H9 (cell line): ENCODE measurements at regions not wholly inside any gene's neighbourhood (a gene's known extent, or its start where the extent isn't known, plus 50 kb on each side); places are given as distances from the start of the nearest gene placed in this dataset.

ENCODE experiments used
- DNase-seq: peaks from one replicate; pipeline ENCODE4 v3.0.0-alpha.2; 2017
- H2AFZ ChIP-seq: one replicate; pipeline ENCODE4 v1.6.1; 2013; ENCODE audit warnings: mild to moderate bottlenecking, low read length, control low read depth, moderate library complexity
- H2AK5ac ChIP-seq: 2 replicates; pipeline ENCODE4 v1.6.1; 2013; ENCODE audit warnings: low read length, control low read depth, mixed read lengths; ENCODE audit not compliant: insufficient read length
- H2BK120ac ChIP-seq: one replicate; pipeline ENCODE4 v1.6.1; 2013; ENCODE audit warnings: low read depth, mild to moderate bottlenecking, low read length, control low read depth, inconsistent platforms; ENCODE audit not compliant: poor library complexity, severe bottlenecking
- H2BK12ac ChIP-seq: 2 replicates; pipeline ENCODE4 v1.6.1; 2013; ENCODE audit warnings: low read length, control low read depth, mixed read lengths, low read depth; ENCODE audit not compliant: insufficient read length
- H2BK15ac ChIP-seq: 2 replicates; pipeline ENCODE4 v1.6.1; 2013; ENCODE audit warnings: low read depth, low read length, control low read depth
- H2BK20ac ChIP-seq: one replicate; pipeline ENCODE4 v1.6.1; 2013; ENCODE audit warnings: low read depth, mild to moderate bottlenecking, low read length, control low read depth, inconsistent platforms; ENCODE audit not compliant: poor library complexity, severe bottlenecking
- H2BK5ac ChIP-seq: 2 replicates; pipeline ENCODE4 v1.6.1; 2013; ENCODE audit warnings: low read length, control low read depth, mixed read lengths; ENCODE audit not compliant: insufficient read length
- H3K14ac ChIP-seq: 2 replicates; pipeline ENCODE4 v1.6.1; 2013; ENCODE audit warnings: low read length, control low read depth; ENCODE audit not compliant: insufficient read depth
- H3K18ac ChIP-seq: 2 replicates; pipeline ENCODE4 v1.6.1; 2013; ENCODE audit warnings: low read depth, mild to moderate bottlenecking, mixed read lengths, low read length, control low read depth; ENCODE audit not compliant: insufficient read length
- H3K23ac ChIP-seq: 2 replicates; pipeline ENCODE4 v1.6.1; 2013; ENCODE audit warnings: low read length, control low read depth, mixed read lengths, low read depth; ENCODE audit not compliant: insufficient read length
- H3K23me2 ChIP-seq: 2 replicates; pipeline ENCODE4 v1.6.1; 2013; ENCODE audit warnings: low read depth, mild to moderate bottlenecking, mixed read lengths, low read length, control low read depth; ENCODE audit not compliant: insufficient read length, poor library complexity, severe bottlenecking
- H3K27ac ChIP-seq: 2 replicates; pipeline ENCODE4 v1.5.1; 2013; ENCODE audit warnings: low read length, control low read depth, mixed read lengths, low read depth; ENCODE audit not compliant: insufficient read length
- H3K27me3 ChIP-seq: 2 replicates; pipeline ENCODE4 v1.6.1; 2013; ENCODE audit warnings: low read length, control low read depth, inconsistent platforms; ENCODE audit not compliant: insufficient read depth
- H3K4ac ChIP-seq: 2 replicates; pipeline ENCODE4 v1.6.1; 2013; ENCODE audit warnings: low read depth, mild to moderate bottlenecking, control low read depth, inconsistent platforms, low read length, moderate library complexity
- H3K4me1 ChIP-seq: 2 replicates; pipeline ENCODE4 v1.6.1; 2013; ENCODE audit warnings: low read length, control low read depth, inconsistent platforms; ENCODE audit not compliant: insufficient read depth
- H3K4me2 ChIP-seq: 2 replicates; pipeline ENCODE4 v1.6.1; 2013; ENCODE audit warnings: low read length, control low read depth, mixed read lengths; ENCODE audit not compliant: insufficient read length, insufficient read depth
- H3K56ac ChIP-seq: 2 replicates; pipeline ENCODE4 v1.6.1; 2013; ENCODE audit warnings: low read depth, mild to moderate bottlenecking, mixed read lengths, low read length, control low read depth; ENCODE audit not compliant: insufficient read length
- H3K79me1 ChIP-seq: 2 replicates; pipeline ENCODE4 v1.6.1; 2013; ENCODE audit warnings: low read depth, mild to moderate bottlenecking, moderate library complexity, low read length, control low read depth, inconsistent platforms; ENCODE audit not compliant: insufficient read depth, poor library complexity, severe bottlenecking
- H3K79me2 ChIP-seq: 2 replicates; pipeline ENCODE4 v1.6.1; 2013; ENCODE audit warnings: low read length, control low read depth, inconsistent platforms; ENCODE audit not compliant: insufficient read depth
- H3K9ac ChIP-seq: 2 replicates; pipeline ENCODE4 v1.6.1; 2013; ENCODE audit warnings: low read length, control low read depth, mixed read lengths; ENCODE audit not compliant: insufficient read length; ENCODE audit errors: extremely low read depth
- H3K9me3 ChIP-seq: one replicate; pipeline ENCODE4 v1.6.1; 2013; ENCODE audit warnings: low read depth, low read length, inconsistent platforms; ENCODE audit not compliant: control insufficient read depth
- H3T11ph ChIP-seq: one replicate; pipeline ENCODE4 v1.6.1; 2013; ENCODE audit warnings: mild to moderate bottlenecking, low read length, control low read depth, inconsistent platforms
- H4K20me1 ChIP-seq: one replicate; pipeline ENCODE4 v1.6.1; 2013; ENCODE audit not compliant: control insufficient read depth, insufficient read length, insufficient read depth
- H4K5ac ChIP-seq: 2 replicates; pipeline ENCODE4 v1.6.1; 2013; ENCODE audit warnings: low read depth, mild to moderate bottlenecking, mixed read lengths, low read length, control low read depth; ENCODE audit not compliant: insufficient read length
- H4K8ac ChIP-seq: replicated peaks from 2 replicates; pipeline ENCODE4 v1.6.1; 2013; ENCODE audit warnings: low read length, control low read depth, mixed read lengths, low read depth; ENCODE audit not compliant: insufficient read length
- H4K91ac ChIP-seq: 2 replicates; pipeline ENCODE4 v1.6.1; 2013; ENCODE audit warnings: low read depth, mild to moderate bottlenecking, moderate library complexity, mixed read lengths, low read length, control low read depth; ENCODE audit not compliant: insufficient read length
- H3K27ac Mint-ChIP-seq, 3 experiments: 2 replicates in 2 of 3; 3 replicates in 1 of 3; pipeline ENCODE4 v1.8.0; 2020 to 2021; ENCODE audit warnings: mixed read lengths in 3 of 3, mild to moderate bottlenecking in 1 of 3, moderate library complexity in 1 of 3
- H3K27me3 Mint-ChIP-seq: 2 replicates; pipeline ENCODE4 v1.8.0; 2021; ENCODE audit warnings: low read depth, mild to moderate bottlenecking, moderate library complexity, mixed read lengths
- H3K36me3 Mint-ChIP-seq, 3 experiments: 2 replicates in 2 of 3; 3 replicates in 1 of 3; pipeline ENCODE4 v1.8.0; 2020 to 2021; ENCODE audit warnings: low read depth in 3 of 3, mixed read lengths in 3 of 3; ENCODE audit not compliant: insufficient read depth in 1 of 3
- H3K4me1 Mint-ChIP-seq, 2 experiments: 2 replicates each; pipeline ENCODE4 v1.8.0; 2020; ENCODE audit warnings: mixed read lengths in 2 of 2
- H3K4me3 Mint-ChIP-seq, 2 experiments: 2 replicates in 1 of 2; 3 replicates in 1 of 2; pipeline ENCODE4 v1.8.0; 2020 to 2021; ENCODE audit warnings: mild to moderate bottlenecking in 2 of 2, mixed read lengths in 2 of 2, moderate library complexity in 1 of 2
- H3K9me3 Mint-ChIP-seq, 2 experiments: 2 replicates in 1 of 2; 3 replicates in 1 of 2; pipeline ENCODE4 v1.8.0; 2020; ENCODE audit warnings: mild to moderate bottlenecking in 2 of 2, mixed read lengths in 2 of 2, moderate library complexity in 1 of 2
- CTCF ChIP-seq: fragments of 200-600 bp; sonication (generic); conservative IDR thresholded peaks from 3 replicates; pipeline ENCODE4 v1.8.0; 2021; ENCODE audit warnings: antibody characterized with exemption, mild to moderate bottlenecking
- WGBS: extraction: QIAGEN DNeasy Blood & Tissue Kit; methylation state at CpG from one replicate; pipeline ENCODE4 v1.1.7; 2013; ENCODE audit warnings: missing lambda C conversion rate, low lambda C conversion rate, mixed read lengths; ENCODE audit not compliant: insufficient read length; ENCODE audit errors: extremely low coverage; 5-methylcytosine and 5-hydroxymethylcytosine counted together

GRCh38 chr20:11556410-11556809 is 361.3 kb upstream of the BTBD3 start:
- no peak overlapping the region for H2AK5ac ChIP-seq
- DNase-seq: no peak
- no peak overlapping the region for H4K8ac ChIP-seq
- H3K14ac ChIP-seq: no peak overlapping the region
- H3T11ph ChIP-seq: no peak overlapping the region
- TF ChIP-seq CTCF: no peak
- H2BK12ac ChIP-seq: no peak overlapping the region
- no peaks in the 10 kb centered on the region for H4K20me1 ChIP-seq
- H3K4me3 Mint-ChIP-seq: no peak overlapping the region
- H3K4me1 Mint-ChIP-seq: no peaks in the 10 kb centered on the region
- no peaks in the 10 kb centered on the region for H3K27me3 Mint-ChIP-seq
- H3K4ac ChIP-seq: no peak overlapping the region
- H2BK5ac ChIP-seq: no peak overlapping the region
- no peak overlapping the region for H4K5ac ChIP-seq
- H3K56ac ChIP-seq: no peak overlapping the region
- no peaks in the 10 kb centered on the region for H3K36me3 Mint-ChIP-seq
- H3K23me2 ChIP-seq: no peaks in the 10 kb centered on the region
- no peaks in the 10 kb centered on the region for H3K9me3 Mint-ChIP-seq
- WGBS: no CpG with 5 or more reads among the region's 2 CpGs
- no peak overlapping the region for H2BK120ac ChIP-seq
- H3K4me1 ChIP-seq: no peaks in the 10 kb centered on the region
- H3K23ac ChIP-seq: no peak overlapping the region
- H3K27ac ChIP-seq: no peak overlapping the region
- no peak overlapping the region for H4K91ac ChIP-seq
- H3K79me2 ChIP-seq: no peaks in the 10 kb centered on the region
- no peak overlapping the region for H3K18ac ChIP-seq
- no peak overlapping the region for H2BK15ac ChIP-seq
- no peak overlapping the region for H3K27ac Mint-ChIP-seq
- no peaks in the 10 kb centered on the region for H3K27me3 ChIP-seq
- H3K4me2 ChIP-seq: no peak overlapping the region
- H3K9me3 ChIP-seq: no peaks in the 10 kb centered on the region
- no peak overlapping the region for H2AFZ ChIP-seq
- H3K79me1 ChIP-seq: no peaks in the 10 kb centered on the region
- no peak overlapping the region for H3K9ac ChIP-seq
- no peak overlapping the region for H2BK20ac ChIP-seq
